SK-N-SH (cell line): ENCODE measurements at regions not wholly inside any gene's neighbourhood (a gene's known extent, or its start where the extent isn't known, plus 50 kb on each side); places are given as distances from the start of the nearest gene placed in this dataset.

Experiments used
- EP300 ChIP-seq, 2 experiments: IDR thresholded peaks; 2 replicates each; pipeline versions ENCODE4 v1.4.0 to v1.6.1; 2012; ENCODE audit warnings: borderline replicate concordance in 1 of 2, low read depth in 1 of 2, low read length in 1 of 2
- EZH2phosphoT487 ChIP-seq: fragments of 200-600 bp; sonication (generic); IDR thresholded peaks from 2 replicates; pipeline ENCODE4 v1.6.1; 2017; ENCODE audit warnings: low read depth, mixed run types, mild to moderate bottlenecking, antibody characterized with exemption, moderate library complexity, borderline replicate concordance
- FOXM1 ChIP-seq: IDR thresholded peaks from 2 replicates; pipeline ENCODE4 v1.4.0; 2012; ENCODE audit warnings: low read depth, mild to moderate bottlenecking
- POLR2AphosphoS5 ChIP-seq: IDR thresholded peaks from 2 replicates; pipeline ENCODE4 v1.6.1; 2012; ENCODE audit warnings: low read depth, low read length
- SIN3A ChIP-seq: IDR thresholded peaks from 2 replicates; pipeline ENCODE4 v1.6.1; 2012; ENCODE audit warnings: low read depth, mild to moderate bottlenecking, low read length, moderate library complexity, borderline replicate concordance
- YY1 ChIP-seq: IDR thresholded peaks from 2 replicates; pipeline ENCODE4 v1.4.0; 2012; ENCODE audit warnings: low read depth, mild to moderate bottlenecking
- TF ChIP-seq, protein P1 (sequence below): fragments of 200-600 bp; sonication (generic); IDR thresholded peaks from 2 replicates; pipeline ENCODE4 v1.6.1; 2017; ENCODE audit warnings: antibody characterized with exemption, mild to moderate bottlenecking, moderate library complexity
- TF ChIP-seq, protein P2 (sequence below): IDR thresholded peaks from 2 replicates; pipeline ENCODE4 v1.4.0; 2012; ENCODE audit warnings: low read depth
- TF ChIP-seq, protein P3 (sequence below): IDR thresholded peaks from 2 replicates; pipeline ENCODE4 v1.4.0; 2012; ENCODE audit warnings: low read depth, borderline replicate concordance
- TF ChIP-seq, protein P4 (sequence below): IDR thresholded peaks from 2 replicates; pipeline ENCODE4 v1.6.1; 2012; ENCODE audit warnings: mild to moderate bottlenecking, low read depth, low read length, moderate library complexity

DNA sequence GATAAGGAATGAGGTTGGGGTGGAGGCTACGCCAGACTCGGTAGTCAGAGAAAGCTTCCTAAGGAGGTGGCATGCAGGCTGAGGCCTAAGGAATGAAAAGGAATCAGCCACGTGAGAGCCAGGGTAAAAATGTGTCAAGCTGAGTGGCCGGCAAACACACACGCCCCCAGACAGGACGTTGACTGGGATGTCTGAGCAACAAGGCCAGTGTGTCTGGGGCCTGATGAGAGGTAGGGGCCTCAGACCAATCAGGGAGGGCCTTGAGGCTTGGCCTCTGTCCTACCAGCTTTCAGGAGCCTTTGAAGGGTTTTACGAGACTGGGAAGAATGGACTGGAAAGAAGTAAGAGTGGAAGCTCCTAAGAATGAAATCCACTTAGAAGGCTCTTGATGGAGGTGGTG lies 61.0 kb upstream of the PHACTR2 start:
- TF ChIP-seq, protein P1, sequence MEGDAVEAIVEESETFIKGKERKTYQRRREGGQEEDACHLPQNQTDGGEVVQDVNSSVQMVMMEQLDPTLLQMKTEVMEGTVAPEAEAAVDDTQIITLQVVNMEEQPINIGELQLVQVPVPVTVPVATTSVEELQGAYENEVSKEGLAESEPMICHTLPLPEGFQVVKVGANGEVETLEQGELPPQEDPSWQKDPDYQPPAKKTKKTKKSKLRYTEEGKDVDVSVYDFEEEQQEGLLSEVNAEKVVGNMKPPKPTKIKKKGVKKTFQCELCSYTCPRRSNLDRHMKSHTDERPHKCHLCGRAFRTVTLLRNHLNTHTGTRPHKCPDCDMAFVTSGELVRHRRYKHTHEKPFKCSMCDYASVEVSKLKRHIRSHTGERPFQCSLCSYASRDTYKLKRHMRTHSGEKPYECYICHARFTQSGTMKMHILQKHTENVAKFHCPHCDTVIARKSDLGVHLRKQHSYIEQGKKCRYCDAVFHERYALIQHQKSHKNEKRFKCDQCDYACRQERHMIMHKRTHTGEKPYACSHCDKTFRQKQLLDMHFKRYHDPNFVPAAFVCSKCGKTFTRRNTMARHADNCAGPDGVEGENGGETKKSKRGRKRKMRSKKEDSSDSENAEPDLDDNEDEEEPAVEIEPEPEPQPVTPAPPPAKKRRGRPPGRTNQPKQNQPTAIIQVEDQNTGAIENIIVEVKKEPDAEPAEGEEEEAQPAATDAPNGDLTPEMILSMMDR, result no peak
- TF ChIP-seq POLR2AphosphoS5 (no peak), FOXM1 (no peak), EP300 (IDR thresholded peaks at IDR 0.05; ENCODE audit: borderline replicate concordance in 1 of 2, low read depth in 1 of 2, low read length in 1 of 2) (no peak), SIN3A (no peak), YY1 (no peak), EZH2phosphoT487 (no peak)
- TF ChIP-seq, protein P2, sequence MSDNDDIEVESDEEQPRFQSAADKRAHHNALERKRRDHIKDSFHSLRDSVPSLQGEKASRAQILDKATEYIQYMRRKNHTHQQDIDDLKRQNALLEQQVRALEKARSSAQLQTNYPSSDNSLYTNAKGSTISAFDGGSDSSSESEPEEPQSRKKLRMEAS, result no peak
- TF ChIP-seq, protein P3, sequence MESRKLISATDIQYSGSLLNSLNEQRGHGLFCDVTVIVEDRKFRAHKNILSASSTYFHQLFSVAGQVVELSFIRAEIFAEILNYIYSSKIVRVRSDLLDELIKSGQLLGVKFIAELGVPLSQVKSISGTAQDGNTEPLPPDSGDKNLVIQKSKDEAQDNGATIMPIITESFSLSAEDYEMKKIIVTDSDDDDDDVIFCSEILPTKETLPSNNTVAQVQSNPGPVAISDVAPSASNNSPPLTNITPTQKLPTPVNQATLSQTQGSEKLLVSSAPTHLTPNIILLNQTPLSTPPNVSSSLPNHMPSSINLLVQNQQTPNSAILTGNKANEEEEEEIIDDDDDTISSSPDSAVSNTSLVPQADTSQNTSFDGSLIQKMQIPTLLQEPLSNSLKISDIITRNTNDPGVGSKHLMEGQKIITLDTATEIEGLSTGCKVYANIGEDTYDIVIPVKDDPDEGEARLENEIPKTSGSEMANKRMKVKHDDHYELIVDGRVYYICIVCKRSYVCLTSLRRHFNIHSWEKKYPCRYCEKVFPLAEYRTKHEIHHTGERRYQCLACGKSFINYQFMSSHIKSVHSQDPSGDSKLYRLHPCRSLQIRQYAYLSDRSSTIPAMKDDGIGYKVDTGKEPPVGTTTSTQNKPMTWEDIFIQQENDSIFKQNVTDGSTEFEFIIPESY, result no peak
- TF ChIP-seq, protein P4, sequence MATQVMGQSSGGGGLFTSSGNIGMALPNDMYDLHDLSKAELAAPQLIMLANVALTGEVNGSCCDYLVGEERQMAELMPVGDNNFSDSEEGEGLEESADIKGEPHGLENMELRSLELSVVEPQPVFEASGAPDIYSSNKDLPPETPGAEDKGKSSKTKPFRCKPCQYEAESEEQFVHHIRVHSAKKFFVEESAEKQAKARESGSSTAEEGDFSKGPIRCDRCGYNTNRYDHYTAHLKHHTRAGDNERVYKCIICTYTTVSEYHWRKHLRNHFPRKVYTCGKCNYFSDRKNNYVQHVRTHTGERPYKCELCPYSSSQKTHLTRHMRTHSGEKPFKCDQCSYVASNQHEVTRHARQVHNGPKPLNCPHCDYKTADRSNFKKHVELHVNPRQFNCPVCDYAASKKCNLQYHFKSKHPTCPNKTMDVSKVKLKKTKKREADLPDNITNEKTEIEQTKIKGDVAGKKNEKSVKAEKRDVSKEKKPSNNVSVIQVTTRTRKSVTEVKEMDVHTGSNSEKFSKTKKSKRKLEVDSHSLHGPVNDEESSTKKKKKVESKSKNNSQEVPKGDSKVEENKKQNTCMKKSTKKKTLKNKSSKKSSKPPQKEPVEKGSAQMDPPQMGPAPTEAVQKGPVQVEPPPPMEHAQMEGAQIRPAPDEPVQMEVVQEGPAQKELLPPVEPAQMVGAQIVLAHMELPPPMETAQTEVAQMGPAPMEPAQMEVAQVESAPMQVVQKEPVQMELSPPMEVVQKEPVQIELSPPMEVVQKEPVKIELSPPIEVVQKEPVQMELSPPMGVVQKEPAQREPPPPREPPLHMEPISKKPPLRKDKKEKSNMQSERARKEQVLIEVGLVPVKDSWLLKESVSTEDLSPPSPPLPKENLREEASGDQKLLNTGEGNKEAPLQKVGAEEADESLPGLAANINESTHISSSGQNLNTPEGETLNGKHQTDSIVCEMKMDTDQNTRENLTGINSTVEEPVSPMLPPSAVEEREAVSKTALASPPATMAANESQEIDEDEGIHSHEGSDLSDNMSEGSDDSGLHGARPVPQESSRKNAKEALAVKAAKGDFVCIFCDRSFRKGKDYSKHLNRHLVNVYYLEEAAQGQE, result no peak
